Cerebellar nuclear complex (tissue), 1 donor: ENCODE measurements at regions not wholly inside any gene's neighbourhood (a gene's known extent, or its start where the extent isn't known, plus 50 kb on each side); places are given as distances from the start of the nearest gene placed in this dataset.
"Not testable (repeated sequence)": the region's sequence is repeated elsewhere in the genome, so short reads cannot be mapped to it uniquely, and the experiment has no call there.

ENCODE experiments used
- DNase-seq, 2 experiments: peaks; one replicate each; lab custom pipeline; 2025; lab: John Stamatoyannopoulos, UW

GRCh38 chr14:106044949-106045596 is 518.7 kb downstream of the TMEM121 start:
- no peak for DNase-seq

- no peak for DNase-seq
Observed at GRCh38 chr14:106051796-106052195, 525.4 kb downstream of the TMEM121 start.

GRCh38 chr14:106055289-106055688 is 528.9 kb downstream of the TMEM121 start:
- no peak for DNase-seq

GRCh38 chr14:106058342-106058741 is 532.0 kb downstream of the TMEM121 start:
- DNase-seq = no peak

- DNase-seq = no peak
Observed at GRCh38 chr14:106060276-106060975, 534.0 kb downstream of the TMEM121 start.

GRCh38 chr14:106061877-106062500 is 535.6 kb downstream of the TMEM121 start:
- DNase-seq = not testable (repeated sequence)

- no peak for DNase-seq
Observed at GRCh38 chr14:106062502-106063272, 536.3 kb downstream of the TMEM121 start.

GRCh38 chr14:106067935-106068334 is 541.6 kb downstream of the TMEM121 start:
- DNase-seq = no peak

- no peak for DNase-seq
Observed at GRCh38 chr14:106069804-106070625, 543.6 kb downstream of the TMEM121 start.

- no peak for DNase-seq
Observed at GRCh38 chr14:106080922-106081321, 554.5 kb downstream of the TMEM121 start.

- DNase-seq = not testable (repeated sequence)
Observed at GRCh38 chr14:106081721-106082120, 555.3 kb downstream of the TMEM121 start.

GRCh38 chr14:106083082-106083481 is 556.7 kb downstream of the TMEM121 start:
- no peak for DNase-seq

GRCh38 chr14:106087837-106088236 is 561.5 kb downstream of the TMEM121 start:
- DNase-seq = no peak

- not testable (repeated sequence) for DNase-seq
Observed at GRCh38 chr14:106088860-106089259, 562.5 kb downstream of the TMEM121 start.

GRCh38 chr14:106094654-106095189 is 568.3 kb downstream of the TMEM121 start:
- no peak for DNase-seq

- no peak for DNase-seq
Observed at GRCh38 chr14:106107703-106108102, 581.3 kb downstream of the TMEM121 start.

- DNase-seq = no peak
Observed at GRCh38 chr14:106109337-106109736, 583.0 kb downstream of the TMEM121 start.

GRCh38 chr14:106115401-106115800 is 589.0 kb downstream of the TMEM121 start:
- DNase-seq = no peak

- DNase-seq = not testable (repeated sequence)
Observed at GRCh38 chr14:106116339-106116930, 590.1 kb downstream of the TMEM121 start.

- DNase-seq = no peak
Observed at GRCh38 chr14:106120101-106120500, 593.7 kb downstream of the TMEM121 start.

GRCh38 chr14:106129274-106129673 is 602.9 kb downstream of the TMEM121 start:
- no peak for DNase-seq
